ENCODE measurements at regions not wholly inside any gene's neighbourhood (a gene's known extent, or its start where the extent isn't known, plus 50 kb on each side); places are given as distances from the start of the nearest gene placed in this dataset.

- no peak for TF ChIP-seq CEBPB (IDR thresholded peaks at IDR 0.05; ENCODE audit: borderline replicate concordance in 1 of 2, low read depth in 2 of 2, low read length in 2 of 2)
- no peak for TF ChIP-seq ELK1 (IDR thresholded peaks at IDR 0.05; ENCODE audit: low read depth, low read length)
- no peak for TF ChIP-seq BHLHE40 (IDR thresholded peaks at IDR 0.05; ENCODE audit: borderline replicate concordance in 1 of 2, low read depth in 2 of 2, low read length in 1 of 2)
- no peak for TF ChIP-seq MEF2A (IDR thresholded peaks at IDR 0.05; ENCODE audit: insufficient read depth, low read depth, low read length)
Measured at GRCh38 chr13:58667096-58667495, 1035.6 kb downstream of the PCDH17 start (continued).

GRCh38 chr13:58680115-58680514 is 1048.6 kb downstream of the PCDH17 start:
- Histone ChIP-seq H4K20me1 (ENCODE audit: control insufficient read depth, insufficient read depth) (no peaks in the 10 kb centered on the region), H3K27ac (ENCODE audit: control insufficient read depth, insufficient read depth) (no peak overlapping the region), H3K9ac (ENCODE audit: control insufficient read depth, insufficient read depth, low read length) (no peak overlapping the region), H3K4me3 (no peak overlapping the region), H3K27me3 (replicated peaks in 1 of 2; ENCODE audit: control insufficient read depth in 2 of 2, insufficient read depth in 2 of 2, low read length in 1 of 2) (no peaks in the 10 kb centered on the region), H2AFZ (ENCODE audit: control insufficient read depth, low read depth, low read length) (no peak overlapping the region), H3K36me3 (ENCODE audit: control insufficient read depth in 2 of 2, insufficient read depth in 2 of 2, low read length in 1 of 2) (no peaks in the 10 kb centered on the region), H3K4me1 (ENCODE audit: control insufficient read depth, insufficient read depth, low read length) (no peaks in the 10 kb centered on the region), H3K79me2 (ENCODE audit: control insufficient read depth, insufficient read depth, low read length) (no peaks in the 10 kb centered on the region), H3K4me2 (ENCODE audit: control insufficient read depth, insufficient read depth) (no peak overlapping the region), H3K9me3 (replicated peaks; ENCODE audit: control insufficient read depth, insufficient read depth, low read length) (no peaks in the 10 kb centered on the region)
- WGBS (ENCODE audit: insufficient coverage, insufficient replicate concordance, low lambda C conversion rate, missing lambda C conversion rate): 2% methylated on average over 4 of the region's 4 CpGs
- intact Hi-C loops (cut with micrococcal nuclease; ENCODE audit: unreplicated experiment): no loop called here
- ATAC-seq (no peak), FAIRE-seq (no peak), DNase-seq (ENCODE audit: low read depth, low spot score) (no peak)
- in situ Hi-C loops (cut with MboI): no loop called here
- CTCF ChIA-PET: no interaction called here
- POLR2A ChIA-PET: no interaction called here
- SMC1A ChIA-PET (ENCODE audit: uncharacterized antibody, unreplicated experiment): no interaction called here
- RAD21 ChIA-PET (ENCODE audit: unreplicated experiment): no interaction called here
- TF ChIP-seq PAX8 (IDR thresholded peaks at IDR 0.05) (no peak), JUND (IDR thresholded peaks at IDR 0.05; ENCODE audit: low read depth, low read length) (no peak), PKNOX1 (IDR thresholded peaks at IDR 0.05) (no peak), MEF2A (IDR thresholded peaks at IDR 0.05; ENCODE audit: insufficient read depth, low read depth, low read length) (no peak), USF1 (IDR thresholded peaks at IDR 0.05; ENCODE audit: borderline replicate concordance, extremely low read length, insufficient read depth, low read depth, low read length) (no peak), SREBF2 (IDR thresholded peaks at IDR 0.05; ENCODE audit: low read length) (no peak), HDGF (IDR thresholded peaks at IDR 0.05) (no peak), CREB1 (IDR thresholded peaks at IDR 0.05; ENCODE audit: low read depth) (no peak), ZNF687 (IDR thresholded peaks at IDR 0.05) (no peak), TARDBP (IDR thresholded peaks at IDR 0.05; ENCODE audit: borderline replicate concordance) (no peak), ZNF274 (IDR thresholded peaks at IDR 0.05; ENCODE audit: insufficient read depth, insufficient read length) (no peak), FOXM1 (IDR thresholded peaks at IDR 0.05; ENCODE audit: low read depth, low read length) (no peak), CBX3 (IDR thresholded peaks at IDR 0.05; ENCODE audit: borderline replicate concordance, low read depth) (no peak), RAD21 (IDR thresholded peaks at IDR 0.05; ENCODE audit: insufficient read depth, low read depth, low read length) (no peak)
- no TSS peak for BruUV-seq (replicated peaks)
